ENCODE measurements at regions not wholly inside any gene's neighbourhood (a gene's known extent, or its start where the extent isn't known, plus 50 kb on each side); places are given as distances from the start of the nearest gene placed in this dataset.

- H3K4me3 ChIP-seq = no peak overlapping the region
- DNase-seq (ENCODE audit: low spot score) (no peak), ATAC-seq (no peak)
- no peak overlapping the region for H3K4me2 ChIP-seq
- H2AFZ ChIP-seq = no peak overlapping the region
- H3K4me1 ChIP-seq (ENCODE audit: insufficient read depth) = peaks cover 4% of the 10 kb centered on the region; the same call in 1 of the 2 replicates
- no peak overlapping the region for H3K27ac ChIP-seq (ENCODE audit: low read depth)
- no peaks in the 10 kb centered on the region for H3K27me3 ChIP-seq (ENCODE audit: insufficient read depth)
- no peaks in the 10 kb centered on the region for H3F3A ChIP-seq (replicated peaks; ENCODE audit: low read depth)
- TF ChIP-seq STAT1 (IDR thresholded peaks at IDR 0.05; ENCODE audit: unreplicated experiment) (no peak), ETS1 (IDR thresholded peaks at IDR 0.05) (no peak), CREB1 (CRISPR knock-in tag; IDR thresholded peaks at IDR 0.05; ENCODE audit: low read depth) (no peak), CTCF (conservative IDR thresholded peaks at IDR 0.05; ENCODE audit: low read depth in 2 of 2) (no peak), ZNF114 (CRISPR knock-in tag; IDR thresholded peaks at IDR 0.05) (no peak), EZH2 (IDR thresholded peaks at IDR 0.05; ENCODE audit: low read depth, unreplicated experiment) (no peak), JUNB (IDR thresholded peaks at IDR 0.05; ENCODE audit: unreplicated experiment) (no peak), POLR2AphosphoS5 (IDR thresholded peaks at IDR 0.05; ENCODE audit: low read depth) (no peak), REST (IDR thresholded peaks at IDR 0.05; ENCODE audit: unreplicated experiment) (no peak), ZNF331 (CRISPR knock-in tag; IDR thresholded peaks at IDR 0.05; ENCODE audit: low read depth) (no peak), EZH2phosphoT487 (IDR thresholded peaks at IDR 0.05; ENCODE audit: unreplicated experiment) (no peak), NANOG (IDR thresholded peaks at IDR 0.05; ENCODE audit: borderline replicate concordance) (no peak)
- TF ChIP-seq, protein P1, sequence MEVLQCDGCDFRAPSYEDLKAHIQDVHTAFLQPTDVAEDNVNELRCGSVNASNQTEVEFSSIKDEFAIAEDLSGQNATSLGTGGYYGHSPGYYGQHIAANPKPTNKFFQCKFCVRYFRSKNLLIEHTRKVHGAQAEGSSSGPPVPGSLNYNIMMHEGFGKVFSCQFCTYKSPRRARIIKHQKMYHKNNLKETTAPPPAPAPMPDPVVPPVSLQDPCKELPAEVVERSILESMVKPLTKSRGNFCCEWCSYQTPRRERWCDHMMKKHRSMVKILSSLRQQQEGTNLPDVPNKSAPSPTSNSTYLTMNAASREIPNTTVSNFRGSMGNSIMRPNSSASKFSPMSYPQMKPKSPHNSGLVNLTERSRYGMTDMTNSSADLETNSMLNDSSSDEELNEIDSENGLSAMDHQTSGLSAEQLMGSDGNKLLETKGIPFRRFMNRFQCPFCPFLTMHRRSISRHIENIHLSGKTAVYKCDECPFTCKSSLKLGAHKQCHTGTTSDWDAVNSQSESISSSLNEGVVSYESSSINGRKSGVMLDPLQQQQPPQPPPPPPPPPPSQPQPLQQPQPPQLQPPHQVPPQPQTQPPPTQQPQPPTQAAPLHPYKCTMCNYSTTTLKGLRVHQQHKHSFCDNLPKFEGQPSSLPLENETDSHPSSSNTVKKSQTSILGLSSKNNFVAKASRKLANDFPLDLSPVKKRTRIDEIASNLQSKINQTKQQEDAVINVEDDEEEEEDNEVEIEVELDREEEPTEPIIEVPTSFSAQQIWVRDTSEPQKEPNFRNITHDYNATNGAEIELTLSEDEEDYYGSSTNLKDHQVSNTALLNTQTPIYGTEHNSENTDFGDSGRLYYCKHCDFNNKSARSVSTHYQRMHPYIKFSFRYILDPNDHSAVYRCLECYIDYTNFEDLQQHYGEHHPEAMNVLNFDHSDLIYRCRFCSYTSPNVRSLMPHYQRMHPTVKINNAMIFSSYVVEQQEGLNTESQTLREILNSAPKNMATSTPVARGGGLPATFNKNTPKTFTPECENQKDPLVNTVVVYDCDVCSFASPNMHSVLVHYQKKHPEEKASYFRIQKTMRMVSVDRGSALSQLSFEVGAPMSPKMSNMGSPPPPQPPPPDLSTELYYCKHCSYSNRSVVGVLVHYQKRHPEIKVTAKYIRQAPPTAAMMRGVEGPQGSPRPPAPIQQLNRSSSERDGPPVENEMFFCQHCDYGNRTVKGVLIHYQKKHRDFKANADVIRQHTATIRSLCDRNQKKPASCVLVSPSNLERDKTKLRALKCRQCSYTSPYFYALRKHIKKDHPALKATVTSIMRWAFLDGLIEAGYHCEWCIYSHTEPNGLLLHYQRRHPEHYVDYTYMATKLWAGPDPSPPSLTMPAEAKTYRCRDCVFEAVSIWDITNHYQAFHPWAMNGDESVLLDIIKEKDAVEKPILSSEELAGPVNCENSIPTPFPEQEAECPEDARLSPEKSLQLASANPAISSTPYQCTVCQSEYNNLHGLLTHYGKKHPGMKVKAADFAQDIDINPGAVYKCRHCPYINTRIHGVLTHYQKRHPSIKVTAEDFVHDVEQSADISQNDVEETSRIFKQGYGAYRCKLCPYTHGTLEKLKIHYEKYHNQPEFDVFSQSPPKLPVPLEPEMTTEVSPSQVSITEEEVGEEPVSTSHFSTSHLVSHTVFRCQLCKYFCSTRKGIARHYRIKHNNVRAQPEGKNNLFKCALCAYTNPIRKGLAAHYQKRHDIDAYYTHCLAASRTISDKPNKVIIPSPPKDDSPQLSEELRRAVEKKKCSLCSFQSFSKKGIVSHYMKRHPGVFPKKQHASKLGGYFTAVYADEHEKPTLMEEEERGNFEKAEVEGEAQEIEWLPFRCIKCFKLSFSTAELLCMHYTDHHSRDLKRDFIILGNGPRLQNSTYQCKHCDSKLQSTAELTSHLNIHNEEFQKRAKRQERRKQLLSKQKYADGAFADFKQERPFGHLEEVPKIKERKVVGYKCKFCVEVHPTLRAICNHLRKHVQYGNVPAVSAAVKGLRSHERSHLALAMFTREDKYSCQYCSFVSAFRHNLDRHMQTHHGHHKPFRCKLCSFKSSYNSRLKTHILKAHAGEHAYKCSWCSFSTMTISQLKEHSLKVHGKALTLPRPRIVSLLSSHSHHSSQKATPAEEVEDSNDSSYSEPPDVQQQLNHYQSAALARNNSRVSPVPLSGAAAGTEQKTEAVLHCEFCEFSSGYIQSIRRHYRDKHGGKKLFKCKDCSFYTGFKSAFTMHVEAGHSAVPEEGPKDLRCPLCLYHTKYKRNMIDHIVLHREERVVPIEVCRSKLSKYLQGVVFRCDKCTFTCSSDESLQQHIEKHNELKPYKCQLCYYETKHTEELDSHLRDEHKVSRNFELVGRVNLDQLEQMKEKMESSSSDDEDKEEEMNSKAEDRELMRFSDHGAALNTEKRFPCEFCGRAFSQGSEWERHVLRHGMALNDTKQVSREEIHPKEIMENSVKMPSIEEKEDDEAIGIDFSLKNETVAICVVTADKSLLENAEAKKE (CRISPR knock-in tag; IDR thresholded peaks at IDR 0.05) = no peak
- peaks cover 11% of the 10 kb centered on the region for H3K9me2 ChIP-seq (ENCODE audit: insufficient read depth)
- no peaks in the 10 kb centered on the region for H4K20me1 ChIP-seq (replicated peaks; ENCODE audit: insufficient read depth)
- Mint-ChIP-seq H3K9me3 (no peaks in the 10 kb centered on the region), H3K4me3 (no peak overlapping the region), H3K4me1 (peaks cover 4% of the 10 kb centered on the region; the same call in 2 of the 3 replicates), H3K27me3 (ENCODE audit: insufficient read depth, low read depth, poor library complexity) (peaks cover 2% of the 10 kb centered on the region), H3K27ac (no peak overlapping the region), H3K36me3 (ENCODE audit: low read depth) (no peaks in the 10 kb centered on the region)
- no peaks in the 10 kb centered on the region for H3K36me3 ChIP-seq (ENCODE audit: insufficient read depth)
- H3K79me2 ChIP-seq (replicated peaks; ENCODE audit: insufficient read depth) = no peaks in the 10 kb centered on the region
Observed at GRCh38 chr6:48024956-48025355, 86.0 kb downstream of the PTCHD4 start.

Data from GM23338 (cell line).